ENCODE measurements at regions not wholly inside any gene's neighbourhood (a gene's known extent, or its start where the extent isn't known, plus 50 kb on each side); places are given as distances from the start of the nearest gene placed in this dataset.

GRCh38 chr13:44757671-44758070 lies 181.5 kb upstream of the TSC22D1 start:
- no peaks in the 10 kb centered on the region for H3K9me3 ChIP-seq
- intact Hi-C loops (cut with DNase I), result no loop called here
- peaks cover 6% of the 10 kb centered on the region for H3K4me1 ChIP-seq
- no peak overlapping the region for H3K27ac ChIP-seq
- TF ChIP-seq CTCF (IDR thresholded peaks at IDR 0.05), result no peak
- no peaks in the 10 kb centered on the region for H3K27me3 ChIP-seq (ENCODE audit: low read depth)
- ATAC-seq, result no peak
- no peak overlapping the region for H3K4me3 ChIP-seq
- H3K36me3 ChIP-seq, result no peaks in the 10 kb centered on the region
- no peak for DNase-seq

DNA sequence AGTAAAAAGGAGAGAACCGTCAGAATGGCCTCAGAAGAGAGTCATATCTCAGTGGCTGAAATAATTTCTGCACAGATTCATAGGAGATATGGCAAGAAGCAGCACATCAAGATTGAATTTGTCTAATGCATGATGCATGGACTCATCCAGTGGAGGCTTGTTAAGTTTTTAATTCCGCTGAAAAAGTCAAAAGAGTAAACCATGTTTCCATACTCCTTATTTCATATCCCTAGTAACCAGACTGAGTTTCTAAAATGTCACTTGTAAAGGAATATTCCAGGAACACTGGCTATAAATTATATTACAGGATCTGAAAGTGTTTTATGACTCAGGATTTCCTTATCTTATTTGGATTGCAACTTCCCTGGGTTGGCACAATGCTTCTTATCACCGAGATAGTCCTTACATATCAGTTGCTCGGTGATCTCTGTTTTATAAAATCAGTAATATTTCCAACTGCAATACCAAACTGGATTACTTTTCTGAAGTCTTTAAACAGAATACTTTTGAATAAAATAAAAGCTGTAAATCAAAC lies 180.2 kb upstream of the TSC22D1 start:
- H3K27ac ChIP-seq, result no peak overlapping the region
- peaks cover 6% of the 10 kb centered on the region for H3K4me1 ChIP-seq
- DNase-seq, result no peak

GRCh38 chr13:44755872-44756271 lies 179.7 kb upstream of the TSC22D1 start:
- intact Hi-C loops (cut with DNase I), result no loop called here
- TF ChIP-seq CTCF (IDR thresholded peaks at IDR 0.05), result no peak
- no peaks in the 10 kb centered on the region for H3K36me3 ChIP-seq
- ATAC-seq, result no peak
- H3K4me1 ChIP-seq, result peaks cover 6% of the 10 kb centered on the region
- H3K4me3 ChIP-seq, result no peak overlapping the region
- H3K27me3 ChIP-seq (ENCODE audit: low read depth), result no peaks in the 10 kb centered on the region
- H3K9me3 ChIP-seq, result no peaks in the 10 kb centered on the region
- H3K27ac ChIP-seq, result no peak overlapping the region
- no peak for DNase-seq

More for the DNA sequence above, 180.2 kb upstream of the TSC22D1 start:
- Histone ChIP-seq H3K36me3 (no peaks in the 10 kb centered on the region), H3K4me3 (no peak overlapping the region), H3K9me3 (no peaks in the 10 kb centered on the region), H3K27me3 (ENCODE audit: low read depth) (no peaks in the 10 kb centered on the region)
- TF ChIP-seq CTCF (IDR thresholded peaks at IDR 0.05), result no peak
- intact Hi-C loops (cut with DNase I), result no loop called here
- ATAC-seq, result no peak

DNA sequence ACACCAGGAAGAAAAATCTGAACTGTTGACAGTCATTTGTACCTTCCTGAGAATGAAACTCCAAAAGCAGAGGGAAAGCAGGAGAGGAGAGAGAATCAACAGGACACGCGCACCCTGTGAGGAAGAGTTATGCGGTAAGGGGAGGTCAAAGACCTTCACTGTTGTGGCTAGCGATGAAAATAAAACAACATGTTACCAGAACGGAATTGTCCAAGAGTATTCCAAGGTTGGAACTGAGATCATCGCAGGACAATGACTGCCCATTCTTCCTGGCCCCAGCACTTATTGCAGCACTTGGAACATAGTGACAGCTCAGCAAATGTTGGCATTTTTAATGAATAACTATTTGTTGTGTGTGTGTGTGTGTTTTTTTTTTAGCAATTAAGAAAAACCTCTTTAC lies 176.0 kb upstream of the TSC22D1 start:
- H3K9me3 ChIP-seq, result no peaks in the 10 kb centered on the region
- ATAC-seq, result no peak
- H3K4me1 ChIP-seq, result no peaks in the 10 kb centered on the region
- H3K36me3 ChIP-seq, result no peaks in the 10 kb centered on the region
- no peaks in the 10 kb centered on the region for H3K27me3 ChIP-seq (ENCODE audit: low read depth)
- no peak for TF ChIP-seq CTCF (IDR thresholded peaks at IDR 0.05)
- DNase-seq, result no peak
- no peak overlapping the region for H3K27ac ChIP-seq
- no peak overlapping the region for H3K4me3 ChIP-seq
- intact Hi-C loops (cut with DNase I), result no loop called here

- no peak for DNase-seq
- H3K27ac ChIP-seq, result no peak overlapping the region
- intact Hi-C loops (cut with DNase I), result no loop called here
Observed at GRCh38 chr13:44750630-44751029, 174.5 kb upstream of the TSC22D1 start.

More at GRCh38 chr13:44750630-44751029, 174.5 kb upstream of the TSC22D1 start:
- H3K4me3 ChIP-seq, result no peak overlapping the region
- H3K4me1 ChIP-seq, result no peaks in the 10 kb centered on the region
- no peaks in the 10 kb centered on the region for H3K27me3 ChIP-seq (ENCODE audit: low read depth)
- no peaks in the 10 kb centered on the region for H3K36me3 ChIP-seq
- TF ChIP-seq CTCF (IDR thresholded peaks at IDR 0.05), result no peak
- ATAC-seq, result no peak
- no peaks in the 10 kb centered on the region for H3K9me3 ChIP-seq
